HG03135 (cell line): ENCODE measurements at regions not wholly inside any gene's neighbourhood (a gene's known extent, or its start where the extent isn't known, plus 50 kb on each side); places are given as distances from the start of the nearest gene placed in this dataset.

Experiments used
- ATAC-seq: cut with Tn5 transposase; IDR thresholded peaks from one replicate; pipeline ENCODE4 v1.9.1; 2021; ENCODE audit warnings: mild to moderate bottlenecking, moderate library complexity; ENCODE audit not compliant: unreplicated experiment

GRCh38 chr17:45708707-45709290 lies 75.3 kb upstream of the CRHR1 start:
- ATAC-seq: no peak

- no peak for ATAC-seq
Measured at GRCh38 chr17:45709728-45710288, 74.3 kb upstream of the CRHR1 start.

- no peak for ATAC-seq
Measured at GRCh38 chr17:45715787-45716186, 68.3 kb upstream of the CRHR1 start.

- no peak for ATAC-seq
Measured at GRCh38 chr17:45718791-45719190, 65.3 kb upstream of the CRHR1 start.

GRCh38 chr17:45719335-45720071 lies 64.6 kb upstream of the CRHR1 start:
- no peak for ATAC-seq

- ATAC-seq: no peak
Measured at GRCh38 chr17:45720386-45720785, 63.7 kb upstream of the CRHR1 start.

GRCh38 chr17:45722161-45722560 lies 62.0 kb upstream of the CRHR1 start:
- no peak for ATAC-seq

- ATAC-seq: no peak
Measured at GRCh38 chr17:45729294-45729907, 54.7 kb upstream of the CRHR1 start.

- ATAC-seq: no peak
Measured at GRCh38 chr17:45730192-45730591, 53.9 kb upstream of the CRHR1 start.

GRCh38 chr17:45731459-45731858 lies 52.7 kb upstream of the CRHR1 start:
- ATAC-seq: no peak

- ATAC-seq: no peak
Measured at GRCh38 chr17:45732926-45733505, 51.1 kb upstream of the CRHR1 start.

- no peak for ATAC-seq
Measured at GRCh38 chr17:45733781-45734180, 50.3 kb upstream of the CRHR1 start.
